ENCODE measurements at regions not wholly inside any gene's neighbourhood (a gene's known extent, or its start where the extent isn't known, plus 50 kb on each side); places are given as distances from the start of the nearest gene placed in this dataset.
"Not testable (repeated sequence)": the region's sequence is repeated elsewhere in the genome, so short reads cannot be mapped to it uniquely, and the experiment has no call there.

- no peaks in the 10 kb centered on the region for H3K36me3 ChIP-seq (ENCODE audit: low read length)
- H3K79me2 ChIP-seq (ENCODE audit: insufficient read depth, low read length), result no peaks in the 10 kb centered on the region
- H3F3A ChIP-seq (ENCODE audit: insufficient read depth), result no peaks in the 10 kb centered on the region
- H3K9me2 ChIP-seq (replicated peaks; ENCODE audit: insufficient read depth, low read length), result no peaks in the 10 kb centered on the region
- H3K27ac ChIP-seq (ENCODE audit: low read depth, low read length), result no peak overlapping the region
- H3K4me3 ChIP-seq (ENCODE audit: insufficient read depth, low read length, poor library complexity, severe bottlenecking), result no peak overlapping the region
- no peaks in the 10 kb centered on the region for H4K20me1 ChIP-seq (ENCODE audit: low read depth, low read length)
- no peaks in the 10 kb centered on the region for H3K27me3 ChIP-seq (ENCODE audit: low read length)
- no peaks in the 10 kb centered on the region for H3K9me3 ChIP-seq (ENCODE audit: insufficient read depth, low read length)
- no peak overlapping the region for H3K4me2 ChIP-seq (ENCODE audit: low read depth, low read length, poor library complexity, severe bottlenecking)
- TF ChIP-seq EZH2phosphoT487 (conservative IDR thresholded peaks at IDR 0.05; ENCODE audit: low read length), result no peak
- TF ChIP-seq CTCF (IDR thresholded peaks at IDR 0.05; ENCODE audit: insufficient read depth, low read length, poor library complexity, severe bottlenecking), result no peak
- H2AFZ ChIP-seq (ENCODE audit: low read depth, low read length, severe bottlenecking), result no peak overlapping the region
- no peak overlapping the region for H3K9ac ChIP-seq (ENCODE audit: low read length)
These were observed 78.9 kb downstream of the TRIM43 start for GRCh38 chr2:95670686-95671085.

GRCh38 chr2:95671171-95671570, 79.4 kb downstream of the TRIM43 start:
- not testable (repeated sequence) for H2AFZ ChIP-seq (ENCODE audit: low read depth, low read length, severe bottlenecking); H3K27ac ChIP-seq (ENCODE audit: low read depth, low read length); H3K27me3 ChIP-seq (ENCODE audit: low read length); H3K79me2 ChIP-seq (ENCODE audit: insufficient read depth, low read length); H3K9ac ChIP-seq (ENCODE audit: low read length); H3F3A ChIP-seq (ENCODE audit: insufficient read depth); H3K36me3 ChIP-seq (ENCODE audit: low read length); H3K4me2 ChIP-seq (ENCODE audit: low read depth, low read length, poor library complexity, severe bottlenecking); H3K9me3 ChIP-seq (ENCODE audit: insufficient read depth, low read length); H4K20me1 ChIP-seq (ENCODE audit: low read depth, low read length); H3K9me2 ChIP-seq (replicated peaks; ENCODE audit: insufficient read depth, low read length); H3K4me3 ChIP-seq (ENCODE audit: insufficient read depth, low read length, poor library complexity, severe bottlenecking)

- not testable (repeated sequence) for H4K20me1 ChIP-seq (ENCODE audit: low read depth, low read length); H2AFZ ChIP-seq (ENCODE audit: low read depth, low read length, severe bottlenecking); H3K27me3 ChIP-seq (ENCODE audit: low read length); H3F3A ChIP-seq (ENCODE audit: insufficient read depth); H3K9me2 ChIP-seq (replicated peaks; ENCODE audit: insufficient read depth, low read length); H3K4me2 ChIP-seq (ENCODE audit: low read depth, low read length, poor library complexity, severe bottlenecking); H3K79me2 ChIP-seq (ENCODE audit: insufficient read depth, low read length); H3K27ac ChIP-seq (ENCODE audit: low read depth, low read length); H3K4me3 ChIP-seq (ENCODE audit: insufficient read depth, low read length, poor library complexity, severe bottlenecking); H3K9me3 ChIP-seq (ENCODE audit: insufficient read depth, low read length); H3K36me3 ChIP-seq (ENCODE audit: low read length); H3K9ac ChIP-seq (ENCODE audit: low read length)
These were observed 80.2 kb downstream of the TRIM43 start for GRCh38 chr2:95671992-95672391.

GRCh38 chr2:95672500-95672899, 80.7 kb downstream of the TRIM43 start:
- H3K79me2 ChIP-seq (ENCODE audit: insufficient read depth, low read length); H2AFZ ChIP-seq (ENCODE audit: low read depth, low read length, severe bottlenecking); H4K20me1 ChIP-seq (ENCODE audit: low read depth, low read length); H3K27ac ChIP-seq (ENCODE audit: low read depth, low read length); H3K9me3 ChIP-seq (ENCODE audit: insufficient read depth, low read length); H3K9ac ChIP-seq (ENCODE audit: low read length); H3K9me2 ChIP-seq (replicated peaks; ENCODE audit: insufficient read depth, low read length); H3F3A ChIP-seq (ENCODE audit: insufficient read depth); H3K4me2 ChIP-seq (ENCODE audit: low read depth, low read length, poor library complexity, severe bottlenecking); H3K4me3 ChIP-seq (ENCODE audit: insufficient read depth, low read length, poor library complexity, severe bottlenecking); H3K27me3 ChIP-seq (ENCODE audit: low read length); H3K36me3 ChIP-seq (ENCODE audit: low read length): not testable (repeated sequence)

GRCh38 chr2:95674186-95674585, 82.4 kb downstream of the TRIM43 start:
- Histone ChIP-seq H3K9me2 (replicated peaks; ENCODE audit: insufficient read depth, low read length) (no peaks in the 10 kb centered on the region), H3K9ac (ENCODE audit: low read length) (no peak overlapping the region), H3K79me2 (ENCODE audit: insufficient read depth, low read length) (no peaks in the 10 kb centered on the region), H2AFZ (ENCODE audit: low read depth, low read length, severe bottlenecking) (no peak overlapping the region), H3F3A (ENCODE audit: insufficient read depth) (no peaks in the 10 kb centered on the region), H3K27me3 (ENCODE audit: low read length) (no peaks in the 10 kb centered on the region), H4K20me1 (ENCODE audit: low read depth, low read length) (no peaks in the 10 kb centered on the region), H3K27ac (ENCODE audit: low read depth, low read length) (no peak overlapping the region), H3K4me3 (ENCODE audit: insufficient read depth, low read length, poor library complexity, severe bottlenecking) (no peak overlapping the region), H3K36me3 (ENCODE audit: low read length) (no peaks in the 10 kb centered on the region), H3K4me2 (ENCODE audit: low read depth, low read length, poor library complexity, severe bottlenecking) (no peak overlapping the region), H3K9me3 (ENCODE audit: insufficient read depth, low read length) (no peaks in the 10 kb centered on the region)
- TF ChIP-seq CTCF (IDR thresholded peaks at IDR 0.05; ENCODE audit: insufficient read depth, low read length, poor library complexity, severe bottlenecking) (no peak), EZH2phosphoT487 (conservative IDR thresholded peaks at IDR 0.05; ENCODE audit: low read length) (no peak)

- not testable (repeated sequence) for H2AFZ ChIP-seq (ENCODE audit: low read depth, low read length, severe bottlenecking); H3K27me3 ChIP-seq (ENCODE audit: low read length); H3K79me2 ChIP-seq (ENCODE audit: insufficient read depth, low read length); H4K20me1 ChIP-seq (ENCODE audit: low read depth, low read length); H3K36me3 ChIP-seq (ENCODE audit: low read length); H3K27ac ChIP-seq (ENCODE audit: low read depth, low read length); H3K4me2 ChIP-seq (ENCODE audit: low read depth, low read length, poor library complexity, severe bottlenecking); H3K9me3 ChIP-seq (ENCODE audit: insufficient read depth, low read length); H3K9ac ChIP-seq (ENCODE audit: low read length); H3K9me2 ChIP-seq (replicated peaks; ENCODE audit: insufficient read depth, low read length); H3F3A ChIP-seq (ENCODE audit: insufficient read depth); H3K4me3 ChIP-seq (ENCODE audit: insufficient read depth, low read length, poor library complexity, severe bottlenecking)
These were observed 84.8 kb downstream of the TRIM43 start for GRCh38 chr2:95676573-95676972.
